ENCODE measurements at regions not wholly inside any gene's neighbourhood (a gene's known extent, or its start where the extent isn't known, plus 50 kb on each side); places are given as distances from the start of the nearest gene placed in this dataset.
"Not testable (repeated sequence)": the region's sequence is repeated elsewhere in the genome, so short reads cannot be mapped to it uniquely, and the experiment has no call there.

- ATAC-seq (no peak), DNase-seq (ENCODE audit: low read depth, low spot score) (no peak)
- TF ChIP-seq SIN3A (IDR thresholded peaks at IDR 0.05; ENCODE audit: borderline replicate concordance, insufficient read depth, low read depth, low read length): no peak
- TF ChIP-seq TCF7L2 (IDR thresholded peaks at IDR 0.05; ENCODE audit: low read depth, low read length): no peak
- no peak for TF ChIP-seq REST (IDR thresholded peaks at IDR 0.05; ENCODE audit: insufficient read depth in 1 of 2, low read depth in 2 of 2, low read length in 1 of 2)
- no peak for TF ChIP-seq POLR2AphosphoS5 (IDR thresholded peaks at IDR 0.05; ENCODE audit: low read depth, low read length)
- no peak for TF ChIP-seq CTCF (IDR thresholded peaks at IDR 0.05)
- H3K9me3 ChIP-seq (ENCODE audit: control insufficient read depth, insufficient read depth, low read depth, low read length): no peaks in the 10 kb centered on the region
- CTCF ChIA-PET: no interaction called here
- no peaks in the 10 kb centered on the region for H3K4me1 ChIP-seq (ENCODE audit: control insufficient read depth, insufficient read depth, low read length)
- POLR2A ChIA-PET: no interaction called here
- in situ Hi-C loops (cut with HindIII; ENCODE audit: low pct_unique_long_range_greater_than_20kb, low sequenced_read_pairs): no loop called here
- intact Hi-C loops (cut with micrococcal nuclease; ENCODE audit: unreplicated experiment): no loop called here
- H3K4me3 ChIP-seq (ENCODE audit: low read depth in 2 of 2, low read length in 2 of 2): no peak overlapping the region
- no TSS peak for BruUV-seq (replicated peaks)
- H3K27ac ChIP-seq (ENCODE audit: low read length): no peak overlapping the region
- peaks cover 4% of the 10 kb centered on the region; the same call in 1 of the 2 replicates for H3K27me3 ChIP-seq (ENCODE audit: control insufficient read depth, insufficient read depth, low read length)
- H3K36me3 ChIP-seq (ENCODE audit: control insufficient read depth, insufficient read depth, low read length): no peaks in the 10 kb centered on the region
These were observed 136.5 kb downstream of the KIF4B start for GRCh38 chr5:155150012-155150411.

- CTCF ChIA-PET: no interaction called here
- H3K36me3 ChIP-seq (ENCODE audit: control insufficient read depth, insufficient read depth, low read length): no peaks in the 10 kb centered on the region
- no peak for DNase-seq (ENCODE audit: low read depth, low spot score)
- no peaks in the 10 kb centered on the region for H3K27me3 ChIP-seq (ENCODE audit: control insufficient read depth, insufficient read depth, low read length)
- BruUV-seq (replicated peaks): no TSS peak
- no peak overlapping the region for H3K27ac ChIP-seq (ENCODE audit: low read length)
- H3K4me3 ChIP-seq (ENCODE audit: low read depth in 2 of 2, low read length in 2 of 2): no peak overlapping the region
- in situ Hi-C loops (cut with HindIII; ENCODE audit: low pct_unique_long_range_greater_than_20kb, low sequenced_read_pairs): no loop called here
- intact Hi-C loops (cut with micrococcal nuclease; ENCODE audit: unreplicated experiment): no loop called here
- TF ChIP-seq REST (IDR thresholded peaks at IDR 0.05; ENCODE audit: insufficient read depth in 1 of 2, low read depth in 2 of 2, low read length in 1 of 2) (no peak), CTCF (IDR thresholded peaks at IDR 0.05) (no peak), SIN3A (IDR thresholded peaks at IDR 0.05; ENCODE audit: borderline replicate concordance, insufficient read depth, low read depth, low read length) (no peak), TCF7L2 (IDR thresholded peaks at IDR 0.05; ENCODE audit: low read depth, low read length) (no peak), POLR2AphosphoS5 (IDR thresholded peaks at IDR 0.05; ENCODE audit: low read depth, low read length) (no peak)
- no peaks in the 10 kb centered on the region for H3K9me3 ChIP-seq (ENCODE audit: control insufficient read depth, insufficient read depth, low read depth, low read length)
- ATAC-seq: no peak
- POLR2A ChIA-PET: no interaction called here
- no peaks in the 10 kb centered on the region for H3K4me1 ChIP-seq (ENCODE audit: control insufficient read depth, insufficient read depth, low read length)
These were observed 141.4 kb downstream of the KIF4B start for GRCh38 chr5:155154973-155155372.

GRCh38 chr5:155163084-155163483 lies 149.5 kb downstream of the KIF4B start:
- H3K27ac ChIP-seq (ENCODE audit: low read length); H3K36me3 ChIP-seq (ENCODE audit: control insufficient read depth, insufficient read depth, low read length); H3K9me3 ChIP-seq (ENCODE audit: control insufficient read depth, insufficient read depth, low read depth, low read length); CTCF ChIA-PET; H3K27me3 ChIP-seq (ENCODE audit: control insufficient read depth, insufficient read depth, low read length); H3K4me3 ChIP-seq (ENCODE audit: low read depth in 2 of 2, low read length in 2 of 2); ATAC-seq; H3K4me1 ChIP-seq (ENCODE audit: control insufficient read depth, insufficient read depth, low read length); in situ Hi-C loops (cut with HindIII; ENCODE audit: low pct_unique_long_range_greater_than_20kb, low sequenced_read_pairs); BruUV-seq (replicated peaks); DNase-seq (ENCODE audit: low read depth, low spot score); POLR2A ChIA-PET; intact Hi-C loops (cut with micrococcal nuclease; ENCODE audit: unreplicated experiment): not testable (repeated sequence)
